Nephron progenitor cell (in vitro differentiated cells): ENCODE measurements at regions not wholly inside any gene's neighbourhood (a gene's known extent, or its start where the extent isn't known, plus 50 kb on each side); places are given as distances from the start of the nearest gene placed in this dataset.
A peak's percentile ranks its signal among the peaks of the same experiment; 100 is the strongest.
"Not testable (repeated sequence)": the region's sequence is repeated elsewhere in the genome, so short reads cannot be mapped to it uniquely, and the experiment has no call there.

ENCODE experiments used
- DNase-seq: peaks from one replicate; pipeline ENCODE4 v3.0.0; 2021
- H3K27ac Mint-ChIP-seq: 2 replicates; pipeline ENCODE4 v1.8.0; 2021; ENCODE audit warnings: mild to moderate bottlenecking, moderate library complexity, mixed read lengths
- H3K27me3 Mint-ChIP-seq: 2 replicates; pipeline ENCODE4 v1.8.0; 2021; ENCODE audit warnings: mild to moderate bottlenecking, low read depth, mixed read lengths; ENCODE audit not compliant: poor library complexity
- H3K36me3 Mint-ChIP-seq: 2 replicates; pipeline ENCODE4 v1.8.0; 2021; ENCODE audit warnings: low read depth, mixed read lengths
- H3K4me1 Mint-ChIP-seq: 2 replicates; pipeline ENCODE4 v1.8.0; 2021; ENCODE audit warnings: mixed read lengths
- H3K4me3 Mint-ChIP-seq: 2 replicates; pipeline ENCODE4 v1.8.0; 2021; ENCODE audit warnings: mild to moderate bottlenecking, moderate library complexity, mixed read lengths
- H3K9me3 Mint-ChIP-seq: 2 replicates; pipeline ENCODE4 v1.8.0; 2021; ENCODE audit warnings: mild to moderate bottlenecking, moderate library complexity, mixed read lengths
- TF ChIP-seq, protein P1 (sequence below): fragments of 200-600 bp; sonication (generic); IDR thresholded peaks from 2 replicates; pipeline ENCODE4 v1.5.0; 2021; ENCODE audit warnings: antibody characterized with exemption

DNA sequence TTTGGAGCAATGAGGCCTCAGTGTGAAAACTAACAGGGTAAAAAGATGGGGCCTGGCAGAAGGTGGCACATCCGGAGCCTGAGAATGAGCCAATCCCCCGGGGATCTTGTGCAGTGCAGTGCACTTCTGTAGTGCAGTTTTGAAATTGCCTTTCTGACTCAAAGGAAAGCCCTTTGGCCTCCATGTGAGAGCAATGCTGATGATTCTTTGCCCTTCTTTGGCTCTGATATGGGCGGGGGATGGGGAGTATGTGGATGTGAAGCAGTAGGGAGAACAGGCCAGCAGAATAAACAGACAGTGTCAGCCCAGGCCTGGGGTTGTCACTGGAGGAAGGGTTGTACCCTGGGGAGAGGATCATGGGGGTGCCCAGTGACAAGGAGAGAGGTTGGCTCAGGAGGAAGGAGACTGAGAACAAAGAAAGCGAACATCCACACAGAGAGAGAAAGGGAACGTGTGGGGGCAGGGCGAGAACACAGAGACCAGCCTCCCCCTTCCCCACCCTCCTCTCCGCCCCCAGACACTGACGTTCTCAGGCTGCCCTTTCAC, 351.2 kb downstream of the CDC5L start:
- no peaks in the 10 kb centered on the region for H3K36me3 Mint-ChIP-seq
- H3K4me3 Mint-ChIP-seq, result peak overlapping the region; percentile 31
- no peaks in the 10 kb centered on the region for H3K9me3 Mint-ChIP-seq
- DNase-seq, result peak; percentile 17
- H3K4me1 Mint-ChIP-seq, result peaks cover 64% of the 10 kb centered on the region
- peak overlapping the region; percentile 95 for H3K27ac Mint-ChIP-seq
- TF ChIP-seq, protein P1, sequence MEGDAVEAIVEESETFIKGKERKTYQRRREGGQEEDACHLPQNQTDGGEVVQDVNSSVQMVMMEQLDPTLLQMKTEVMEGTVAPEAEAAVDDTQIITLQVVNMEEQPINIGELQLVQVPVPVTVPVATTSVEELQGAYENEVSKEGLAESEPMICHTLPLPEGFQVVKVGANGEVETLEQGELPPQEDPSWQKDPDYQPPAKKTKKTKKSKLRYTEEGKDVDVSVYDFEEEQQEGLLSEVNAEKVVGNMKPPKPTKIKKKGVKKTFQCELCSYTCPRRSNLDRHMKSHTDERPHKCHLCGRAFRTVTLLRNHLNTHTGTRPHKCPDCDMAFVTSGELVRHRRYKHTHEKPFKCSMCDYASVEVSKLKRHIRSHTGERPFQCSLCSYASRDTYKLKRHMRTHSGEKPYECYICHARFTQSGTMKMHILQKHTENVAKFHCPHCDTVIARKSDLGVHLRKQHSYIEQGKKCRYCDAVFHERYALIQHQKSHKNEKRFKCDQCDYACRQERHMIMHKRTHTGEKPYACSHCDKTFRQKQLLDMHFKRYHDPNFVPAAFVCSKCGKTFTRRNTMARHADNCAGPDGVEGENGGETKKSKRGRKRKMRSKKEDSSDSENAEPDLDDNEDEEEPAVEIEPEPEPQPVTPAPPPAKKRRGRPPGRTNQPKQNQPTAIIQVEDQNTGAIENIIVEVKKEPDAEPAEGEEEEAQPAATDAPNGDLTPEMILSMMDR, result no peak
- peaks cover 8% of the 10 kb centered on the region for H3K27me3 Mint-ChIP-seq

DNA sequence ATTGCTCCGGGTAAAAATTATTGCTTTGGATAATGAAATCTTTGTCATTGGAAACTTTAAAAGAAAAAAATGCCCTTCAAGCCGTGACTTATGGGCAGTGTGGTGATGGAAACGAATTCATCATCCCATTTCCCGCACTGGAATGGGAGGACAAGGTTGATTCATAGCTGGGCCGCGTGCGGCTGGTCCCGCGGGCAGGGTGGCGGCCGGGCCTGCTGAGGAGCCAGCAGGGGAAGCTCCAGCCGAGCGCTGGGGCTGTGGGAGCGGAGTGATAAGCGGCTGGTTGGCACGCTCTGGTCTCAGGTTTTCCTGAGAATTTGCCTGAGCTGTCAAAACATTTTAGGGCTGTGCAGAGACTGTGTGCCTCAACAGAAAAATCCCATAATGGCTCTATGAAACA, 351.7 kb downstream of the CDC5L start:
- TF ChIP-seq, protein P1, result no peak
- peak; percentile 38 for DNase-seq
- H3K4me3 Mint-ChIP-seq, result no peak overlapping the region
- H3K27ac Mint-ChIP-seq, result peak overlapping the region; percentile 95
- H3K9me3 Mint-ChIP-seq, result no peaks in the 10 kb centered on the region
- H3K27me3 Mint-ChIP-seq, result peaks cover 8% of the 10 kb centered on the region
- no peaks in the 10 kb centered on the region for H3K36me3 Mint-ChIP-seq
- H3K4me1 Mint-ChIP-seq, result peaks cover 59% of the 10 kb centered on the region

DNA sequence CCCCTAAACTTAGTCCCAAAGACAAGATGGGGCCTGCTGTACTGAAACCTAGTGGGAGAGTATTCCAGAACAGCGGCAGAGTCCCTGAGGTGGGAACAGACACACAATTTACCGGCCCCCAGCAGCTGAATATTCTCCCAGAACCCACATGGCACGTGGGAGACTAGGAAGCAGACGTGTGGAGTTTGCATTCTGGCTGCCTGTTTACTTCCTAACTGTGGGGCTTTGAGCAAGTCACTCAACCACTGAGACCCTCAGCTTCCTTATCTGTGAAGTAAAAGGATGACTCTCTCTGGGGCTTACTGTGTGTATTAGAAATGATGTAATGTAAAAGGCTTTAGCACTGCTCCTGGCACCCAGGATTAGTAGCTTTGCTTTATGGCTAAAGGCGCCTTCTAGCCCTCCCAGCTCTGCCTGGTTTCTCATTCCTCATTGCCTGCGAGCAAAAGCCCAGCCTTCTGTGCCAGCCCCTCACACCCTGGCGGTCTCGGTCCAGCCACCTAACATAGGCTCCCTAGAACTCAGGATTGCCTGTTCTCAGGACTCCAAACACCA, 353.1 kb downstream of the CDC5L start:
- Mint-ChIP-seq H3K27ac (peak overlapping the region; percentile 79), H3K4me3 (no peak overlapping the region), H3K36me3 (peaks cover 4% of the 10 kb centered on the region), H3K4me1 (peaks cover 45% of the 10 kb centered on the region), H3K9me3 (peaks cover 12% of the 10 kb centered on the region), H3K27me3 (peaks cover 4% of the 10 kb centered on the region)
- no peak for DNase-seq
- TF ChIP-seq, protein P1, result no peak

DNA sequence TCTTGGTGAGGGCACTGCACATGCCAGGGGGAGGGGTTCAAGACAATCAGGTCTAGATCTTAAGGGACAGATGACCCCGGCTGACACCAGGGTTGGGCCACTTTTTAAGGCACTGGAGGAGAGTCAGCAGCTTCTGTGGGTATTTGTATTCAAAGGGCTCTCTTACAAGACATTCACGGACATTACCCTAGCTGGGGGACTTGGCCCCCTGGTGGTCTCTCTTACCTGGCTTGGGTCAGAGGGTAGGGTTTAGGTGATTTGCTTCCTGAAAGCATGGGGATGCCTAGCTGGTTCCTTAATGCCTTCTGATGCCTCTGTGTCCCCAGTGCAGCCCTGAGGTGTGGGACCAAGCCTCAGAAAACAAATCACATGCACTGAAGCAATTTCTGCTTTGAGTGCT, 354.7 kb downstream of the CDC5L start:
- Mint-ChIP-seq H3K4me1 (peaks cover 45% of the 10 kb centered on the region), H3K36me3 (peaks cover 4% of the 10 kb centered on the region), H3K9me3 (peaks cover 25% of the 10 kb centered on the region), H3K27ac (no peak overlapping the region), H3K4me3 (no peak overlapping the region), H3K27me3 (peaks cover 4% of the 10 kb centered on the region)
- no peak for DNase-seq
- TF ChIP-seq, protein P1, result no peak

DNA sequence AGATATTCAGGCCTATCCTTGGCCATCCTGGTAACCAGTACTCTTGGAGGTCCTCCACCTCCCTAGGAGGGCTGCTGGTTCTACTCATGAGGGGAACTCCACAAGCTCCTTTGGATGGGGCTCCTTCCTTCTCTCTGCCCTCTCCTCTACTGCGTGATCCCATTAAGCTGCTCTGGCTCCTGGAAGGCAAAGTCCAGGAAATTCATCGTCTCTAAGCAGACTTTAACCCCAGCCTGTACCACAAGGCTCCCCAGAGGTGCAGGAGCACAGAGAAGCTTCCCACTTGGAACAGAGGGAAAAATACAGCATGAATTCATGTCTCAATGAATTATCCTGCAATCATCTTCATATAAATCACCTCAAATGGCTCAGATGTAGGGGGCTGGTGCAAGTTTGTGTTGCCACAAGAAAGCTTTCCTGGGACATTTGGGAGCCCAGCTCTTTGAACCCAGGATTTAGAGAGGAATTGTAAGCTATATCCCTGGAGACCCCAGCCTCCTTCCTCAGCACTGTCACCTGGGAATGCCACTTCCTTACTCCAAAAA, 355.4 kb downstream of the CDC5L start:
- peaks cover 39% of the 10 kb centered on the region for H3K4me1 Mint-ChIP-seq
- H3K27ac Mint-ChIP-seq, result no peak overlapping the region

DNA sequence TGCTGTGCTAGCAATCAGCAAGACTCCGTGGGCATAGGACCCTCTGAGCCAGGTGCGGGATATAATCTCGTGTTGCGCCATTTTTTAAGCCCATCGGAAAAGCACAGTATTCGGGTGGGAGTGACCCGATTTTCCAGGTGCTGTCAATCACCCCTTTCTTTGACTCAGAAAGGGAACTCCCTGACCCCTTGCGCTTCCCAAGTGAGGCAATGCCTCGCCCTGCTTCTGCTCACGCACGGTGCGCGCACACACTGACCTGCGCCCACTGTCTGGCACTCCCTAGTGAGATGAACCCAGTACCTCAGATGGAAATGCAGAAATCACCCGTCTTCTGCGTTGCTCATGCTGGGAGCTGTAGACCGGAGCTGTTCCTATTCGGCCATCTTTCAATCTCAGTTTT, 372.6 kb downstream of the CDC5L start:
- H3K4me3 Mint-ChIP-seq, DNase-seq, H3K27ac Mint-ChIP-seq, H3K4me1 Mint-ChIP-seq, H3K27me3 Mint-ChIP-seq: not testable (repeated sequence)
- Mint-ChIP-seq H3K36me3 (peaks cover 10% of the 10 kb centered on the region), H3K9me3 (peaks cover 54% of the 10 kb centered on the region)

More for the DNA sequence above, 355.4 kb downstream of the CDC5L start:
- TF ChIP-seq, protein P1, result no peak
- no peak for DNase-seq
- H3K27me3 Mint-ChIP-seq, result peaks cover 4% of the 10 kb centered on the region
- peaks cover 29% of the 10 kb centered on the region for H3K9me3 Mint-ChIP-seq
- H3K4me3 Mint-ChIP-seq, result no peak overlapping the region
- H3K36me3 Mint-ChIP-seq, result peaks cover 4% of the 10 kb centered on the region
